ENCODE measurements at regions not wholly inside any gene's neighbourhood (a gene's known extent, or its start where the extent isn't known, plus 50 kb on each side); places are given as distances from the start of the nearest gene placed in this dataset.

- no peak for TF ChIP-seq EP300 (IDR thresholded peaks at IDR 0.05)
- TF ChIP-seq POLR2A (IDR thresholded peaks at IDR 0.05), result no peak
Measured at GRCh38 chr21:28696844-28697410, 295.8 kb downstream of the LTN1 start.
